ENCODE measurements at regions not wholly inside any gene's neighbourhood (a gene's known extent, or its start where the extent isn't known, plus 50 kb on each side); places are given as distances from the start of the nearest gene placed in this dataset.

DNA sequence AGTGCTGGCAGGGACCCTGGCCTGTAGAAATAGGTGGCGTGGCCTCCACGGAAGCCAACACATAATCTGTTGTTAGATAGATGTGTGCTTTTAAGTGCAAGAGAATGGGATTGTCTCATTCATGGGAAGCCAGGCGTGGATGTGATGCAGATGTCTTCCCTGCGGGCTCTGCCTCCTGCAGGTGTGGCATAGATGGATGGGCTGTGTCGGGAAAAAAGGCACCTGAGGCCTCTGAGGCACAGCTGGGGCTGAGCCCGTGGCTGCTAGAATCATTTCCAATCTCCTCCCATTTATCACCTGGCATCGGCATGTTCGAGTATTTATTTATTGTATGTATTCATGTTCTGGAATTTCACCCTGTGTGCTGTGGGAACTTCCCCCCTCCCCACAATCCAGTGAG lies 353.4 kb upstream of the AJAP1 start:
- Histone ChIP-seq H3K36me3 (ENCODE audit: control insufficient read depth, insufficient read depth, low read length) (no peaks in the 10 kb centered on the region), H3K27me3 (ENCODE audit: control insufficient read depth, insufficient read depth, low read length) (no peaks in the 10 kb centered on the region), H3K4me3 (ENCODE audit: low read depth, low read length) (no peak overlapping the region)
- no peak for DNase-seq (ENCODE audit: low read depth)
- no peak for FAIRE-seq
- TF ChIP-seq, protein P1, sequence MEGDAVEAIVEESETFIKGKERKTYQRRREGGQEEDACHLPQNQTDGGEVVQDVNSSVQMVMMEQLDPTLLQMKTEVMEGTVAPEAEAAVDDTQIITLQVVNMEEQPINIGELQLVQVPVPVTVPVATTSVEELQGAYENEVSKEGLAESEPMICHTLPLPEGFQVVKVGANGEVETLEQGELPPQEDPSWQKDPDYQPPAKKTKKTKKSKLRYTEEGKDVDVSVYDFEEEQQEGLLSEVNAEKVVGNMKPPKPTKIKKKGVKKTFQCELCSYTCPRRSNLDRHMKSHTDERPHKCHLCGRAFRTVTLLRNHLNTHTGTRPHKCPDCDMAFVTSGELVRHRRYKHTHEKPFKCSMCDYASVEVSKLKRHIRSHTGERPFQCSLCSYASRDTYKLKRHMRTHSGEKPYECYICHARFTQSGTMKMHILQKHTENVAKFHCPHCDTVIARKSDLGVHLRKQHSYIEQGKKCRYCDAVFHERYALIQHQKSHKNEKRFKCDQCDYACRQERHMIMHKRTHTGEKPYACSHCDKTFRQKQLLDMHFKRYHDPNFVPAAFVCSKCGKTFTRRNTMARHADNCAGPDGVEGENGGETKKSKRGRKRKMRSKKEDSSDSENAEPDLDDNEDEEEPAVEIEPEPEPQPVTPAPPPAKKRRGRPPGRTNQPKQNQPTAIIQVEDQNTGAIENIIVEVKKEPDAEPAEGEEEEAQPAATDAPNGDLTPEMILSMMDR (IDR thresholded peaks at IDR 0.05; ENCODE audit: insufficient read depth, low read length, severe bottlenecking): no peak

DNA sequence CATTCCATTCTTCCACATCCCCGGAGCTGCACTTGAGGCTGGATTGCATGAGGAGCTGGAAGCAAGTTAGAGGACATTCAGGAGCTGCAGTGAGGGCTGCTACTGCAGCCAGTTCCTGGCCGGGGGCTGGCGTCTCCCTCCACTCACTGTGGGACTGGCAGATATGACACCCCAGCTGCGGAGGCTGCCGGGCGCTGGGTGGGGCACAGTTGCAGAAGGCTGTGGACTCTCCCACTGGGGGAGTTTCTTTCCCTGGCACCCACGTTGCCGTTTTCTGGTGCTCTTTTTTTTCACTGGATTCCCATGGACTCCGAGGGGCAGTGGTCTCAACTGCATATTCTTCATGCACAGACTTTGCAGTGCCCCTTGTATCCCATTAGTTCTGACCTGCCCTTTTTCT lies 351.1 kb upstream of the AJAP1 start:
- FAIRE-seq: no peak
- no peaks in the 10 kb centered on the region for H3K27me3 ChIP-seq (ENCODE audit: control insufficient read depth, insufficient read depth, low read length)
- TF ChIP-seq, protein P1 (IDR thresholded peaks at IDR 0.05; ENCODE audit: insufficient read depth, low read length, severe bottlenecking): no peak
- H3K4me3 ChIP-seq (ENCODE audit: low read depth, low read length): no peak overlapping the region
- no peaks in the 10 kb centered on the region for H3K36me3 ChIP-seq (ENCODE audit: control insufficient read depth, insufficient read depth, low read length)
- no peak for DNase-seq (ENCODE audit: low read depth)

DNA sequence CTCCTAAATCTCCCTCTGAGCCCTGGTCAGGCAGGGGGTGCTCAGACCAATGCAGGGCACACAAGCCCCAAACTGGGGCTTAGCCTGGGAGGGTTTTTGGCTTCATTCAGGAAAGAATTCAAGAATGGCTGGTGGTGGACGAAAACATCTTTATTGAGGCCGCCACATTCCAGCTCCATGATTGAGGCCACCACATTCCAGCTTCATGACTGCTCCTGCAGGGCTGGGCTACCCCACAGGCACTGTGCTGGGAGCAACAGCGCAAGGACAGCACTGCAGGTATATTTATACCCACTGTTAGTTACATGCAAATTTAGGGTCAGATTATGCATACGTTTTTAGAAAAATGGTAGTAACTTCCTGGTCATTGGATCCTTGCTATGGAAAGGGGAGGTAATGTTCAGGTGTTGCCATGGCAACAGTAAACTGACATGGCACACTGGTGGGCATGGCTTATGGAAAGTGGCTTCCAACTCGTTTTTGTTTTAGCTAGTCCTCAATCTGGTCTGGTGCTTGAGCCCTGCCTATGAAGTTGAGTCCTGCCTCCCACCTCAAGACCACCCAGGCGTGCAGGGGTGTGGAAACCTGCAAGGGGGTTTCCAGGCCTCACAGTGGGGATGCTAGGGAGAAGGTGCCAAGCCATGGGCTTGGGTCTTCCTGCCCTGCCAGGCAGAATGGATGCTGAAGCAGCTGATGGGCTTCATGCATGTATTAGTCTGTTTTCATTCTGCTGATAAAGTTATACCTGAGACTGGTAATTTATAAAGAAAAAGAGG lies 348.7 kb upstream of the AJAP1 start:
- FAIRE-seq: no peak
- no peaks in the 10 kb centered on the region for H3K36me3 ChIP-seq (ENCODE audit: control insufficient read depth, insufficient read depth, low read length)
- no peaks in the 10 kb centered on the region for H3K27me3 ChIP-seq (ENCODE audit: control insufficient read depth, insufficient read depth, low read length)
- TF ChIP-seq, protein P1 (IDR thresholded peaks at IDR 0.05; ENCODE audit: insufficient read depth, low read length, severe bottlenecking): no peak
- H3K4me3 ChIP-seq (ENCODE audit: low read depth, low read length): no peak overlapping the region
- DNase-seq (ENCODE audit: low read depth): no peak

DNA sequence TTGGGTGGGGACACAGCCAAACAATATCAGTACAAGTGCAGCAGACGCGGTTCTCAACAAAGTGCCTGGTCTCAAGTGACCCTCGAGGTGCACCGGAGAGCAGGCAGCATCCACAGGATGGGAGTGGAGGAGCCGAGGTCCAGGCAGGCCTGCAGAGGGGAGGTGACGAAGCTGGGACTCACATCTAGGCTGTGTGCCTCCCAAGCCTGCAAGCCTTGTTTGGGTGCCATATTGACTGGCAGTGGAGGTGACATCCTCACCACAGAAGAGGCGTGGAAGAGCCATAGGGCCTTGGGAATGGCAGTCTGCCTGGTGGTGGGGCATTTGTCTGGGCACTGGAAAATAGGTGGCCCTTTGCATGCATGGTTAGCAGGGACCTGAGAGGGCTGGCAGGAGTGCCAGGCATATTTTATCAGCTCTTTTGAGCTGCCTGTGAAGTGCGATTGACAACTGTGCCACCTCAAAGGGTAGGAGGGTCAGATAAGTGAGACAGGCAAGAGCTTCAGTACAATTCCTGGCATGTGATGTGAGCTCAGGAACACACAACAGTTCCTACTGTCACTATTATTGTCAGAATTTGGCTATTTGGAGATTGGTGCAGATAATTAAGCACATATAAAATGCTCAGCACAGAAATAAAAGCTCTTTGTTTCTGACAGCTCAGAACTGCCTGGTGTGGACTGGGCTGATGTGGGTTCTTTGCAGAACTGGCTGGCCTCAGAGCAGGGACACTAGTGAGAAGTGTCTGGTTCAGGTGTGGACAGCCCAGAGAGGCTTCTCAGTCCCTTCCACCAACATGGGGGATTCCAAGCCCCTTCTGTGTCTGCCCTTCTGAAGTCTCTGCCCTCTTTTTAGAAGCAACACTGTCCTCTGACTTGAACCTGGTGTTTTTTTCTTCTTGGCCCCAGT lies 347.6 kb upstream of the AJAP1 start:
- Histone ChIP-seq H3K36me3 (ENCODE audit: control insufficient read depth, insufficient read depth, low read length) (no peaks in the 10 kb centered on the region), H3K4me3 (ENCODE audit: low read depth, low read length) (no peak overlapping the region), H3K27me3 (ENCODE audit: control insufficient read depth, insufficient read depth, low read length) (no peaks in the 10 kb centered on the region)
- DNase-seq (ENCODE audit: low read depth) (no peak), FAIRE-seq (no peak)
- TF ChIP-seq, protein P1 (IDR thresholded peaks at IDR 0.05; ENCODE audit: insufficient read depth, low read length, severe bottlenecking): no peak

DNA sequence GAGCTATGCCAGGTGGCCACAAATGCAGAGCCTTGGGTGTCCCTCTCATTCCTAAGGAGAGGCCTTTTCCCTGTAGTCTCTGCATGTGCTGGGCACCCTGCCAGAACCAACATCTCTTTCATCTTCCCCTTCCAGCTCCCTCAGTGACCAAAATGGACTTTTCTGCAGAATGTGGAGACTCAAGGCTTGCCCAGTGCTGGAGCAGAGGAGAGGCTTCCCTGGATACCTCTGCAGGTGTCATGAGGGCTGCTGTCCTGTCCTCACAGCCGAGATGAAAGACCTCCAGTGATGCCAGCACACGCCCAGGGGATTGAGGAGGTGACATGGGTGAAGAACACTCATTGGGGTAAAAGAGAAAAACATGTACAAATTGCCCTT lies 347.0 kb upstream of the AJAP1 start:
- FAIRE-seq: no peak
- no peak for DNase-seq (ENCODE audit: low read depth)

More for the DNA sequence above, 347.0 kb upstream of the AJAP1 start:
- Histone ChIP-seq H3K36me3 (ENCODE audit: control insufficient read depth, insufficient read depth, low read length) (no peaks in the 10 kb centered on the region), H3K27me3 (ENCODE audit: control insufficient read depth, insufficient read depth, low read length) (no peaks in the 10 kb centered on the region), H3K4me3 (ENCODE audit: low read depth, low read length) (no peak overlapping the region)
- TF ChIP-seq, protein P1 (IDR thresholded peaks at IDR 0.05; ENCODE audit: insufficient read depth, low read length, severe bottlenecking): no peak
